Kidney epithelial cell (primary cell): ENCODE measurements at regions not wholly inside any gene's neighbourhood (a gene's known extent, or its start where the extent isn't known, plus 50 kb on each side); places are given as distances from the start of the nearest gene placed in this dataset.

Source experiments
- DNase-seq: peaks from one replicate; pipeline ENCODE4 v3.0.0-alpha.2; 2010; ENCODE audit warnings: low read depth
- H3K27me3 ChIP-seq: 2 replicates; pipeline ENCODE4 v1.6.0; 2011; ENCODE audit warnings: low read length; ENCODE audit not compliant: control insufficient read depth, insufficient read depth
- H3K36me3 ChIP-seq: 2 replicates; pipeline ENCODE4 v1.5.1; 2011; ENCODE audit warnings: low read length; ENCODE audit not compliant: control insufficient read depth, insufficient read depth
- H3K4me3 ChIP-seq: 2 replicates; pipeline ENCODE4 v1.5.1; 2011; ENCODE audit warnings: low read depth, mild to moderate bottlenecking, control low read depth, low read length
- CTCF ChIP-seq: IDR thresholded peaks from 2 replicates; pipeline ENCODE4 v1.5.1; 2011; ENCODE audit warnings: mild to moderate bottlenecking, moderate library complexity, low read length, control low read depth, inconsistent platforms; ENCODE audit not compliant: insufficient read depth, poor library complexity, severe bottlenecking

- TF ChIP-seq CTCF = no peak
These were observed 299.1 kb upstream of the CDH8 start for GRCh38 chr16:62335356-62335755.

GRCh38 chr16:62321606-62322005, 285.4 kb upstream of the CDH8 start:
- no peak for DNase-seq
- Histone ChIP-seq H3K36me3 (no peaks in the 10 kb centered on the region), H3K27me3 (no peaks in the 10 kb centered on the region), H3K4me3 (no peak overlapping the region)
- no peak for TF ChIP-seq CTCF

More at GRCh38 chr16:62335356-62335755, 299.1 kb upstream of the CDH8 start:
- H3K4me3 ChIP-seq = no peak overlapping the region
- H3K36me3 ChIP-seq = no peaks in the 10 kb centered on the region
- no peak for DNase-seq
- no peaks in the 10 kb centered on the region for H3K27me3 ChIP-seq

GRCh38 chr16:62298600-62298999, 262.4 kb upstream of the CDH8 start:
- Histone ChIP-seq H3K36me3 (no peaks in the 10 kb centered on the region), H3K27me3 (no peaks in the 10 kb centered on the region)
- TF ChIP-seq CTCF = no peak

GRCh38 chr16:62294213-62294972, 258.2 kb upstream of the CDH8 start:
- H3K27me3 ChIP-seq = no peaks in the 10 kb centered on the region
- no peak overlapping the region for H3K4me3 ChIP-seq
- no peaks in the 10 kb centered on the region for H3K36me3 ChIP-seq
- DNase-seq = no peak
- no peak for TF ChIP-seq CTCF

More at GRCh38 chr16:62298600-62298999, 262.4 kb upstream of the CDH8 start:
- no peak for DNase-seq
- H3K4me3 ChIP-seq = no peak overlapping the region

- Histone ChIP-seq H3K27me3 (no peaks in the 10 kb centered on the region), H3K4me3 (no peak overlapping the region), H3K36me3 (no peaks in the 10 kb centered on the region)
- TF ChIP-seq CTCF = no peak
- DNase-seq = no peak
These were observed 252.9 kb upstream of the CDH8 start for GRCh38 chr16:62288990-62289629.
